Endothelial cell (in vitro differentiated cells): ENCODE measurements at regions not wholly inside any gene's neighbourhood (a gene's known extent, or its start where the extent isn't known, plus 50 kb on each side); places are given as distances from the start of the nearest gene placed in this dataset.

Experiments used
- DNase-seq: peaks from one replicate; pipeline ENCODE4 v3.0.0; 2021; ENCODE audit warnings: low spot score
- H3K27ac Mint-ChIP-seq: one replicate; pipeline ENCODE4 v1.8.0; 2021; ENCODE audit warnings: mixed read lengths, inconsistent platforms; ENCODE audit not compliant: unreplicated experiment
- H3K27me3 Mint-ChIP-seq: one replicate; pipeline ENCODE4 v1.8.0; 2021; ENCODE audit warnings: mild to moderate bottlenecking, moderate library complexity, mixed read lengths, inconsistent platforms; ENCODE audit not compliant: unreplicated experiment
- H3K36me3 Mint-ChIP-seq: one replicate; pipeline ENCODE4 v1.8.0; 2021; ENCODE audit warnings: mild to moderate bottlenecking, low read depth, mixed read lengths, inconsistent platforms; ENCODE audit not compliant: unreplicated experiment
- H3K4me1 Mint-ChIP-seq: one replicate; pipeline ENCODE4 v1.8.0; 2021; ENCODE audit warnings: mild to moderate bottlenecking, mixed read lengths, inconsistent platforms; ENCODE audit not compliant: unreplicated experiment
- H3K4me3 Mint-ChIP-seq: one replicate; pipeline ENCODE4 v1.8.0; 2021; ENCODE audit warnings: mild to moderate bottlenecking, mixed read lengths, inconsistent platforms; ENCODE audit not compliant: unreplicated experiment
- H3K9me3 Mint-ChIP-seq: one replicate; pipeline ENCODE4 v1.8.0; 2021; ENCODE audit warnings: mixed read lengths, inconsistent platforms; ENCODE audit not compliant: unreplicated experiment
- CTCF ChIP-seq: fragments of 200-600 bp; sonication (generic); IDR thresholded peaks from one replicate; pipeline ENCODE4 v1.5.0; 2021; ENCODE audit warnings: antibody characterized with exemption; ENCODE audit not compliant: unreplicated experiment

- H3K27ac Mint-ChIP-seq = no peak overlapping the region
- H3K4me1 Mint-ChIP-seq = peaks cover 3% of the 10 kb centered on the region
- DNase-seq = no peak
- TF ChIP-seq CTCF = no peak
- H3K27me3 Mint-ChIP-seq = peaks cover 9% of the 10 kb centered on the region
- no peak overlapping the region for H3K4me3 Mint-ChIP-seq
- H3K36me3 Mint-ChIP-seq = peaks cover 8% of the 10 kb centered on the region
- H3K9me3 Mint-ChIP-seq = no peaks in the 10 kb centered on the region
Measured at GRCh38 chr9:92176068-92176799, 61.0 kb upstream of the SPTLC1 start.

GRCh38 chr9:92175441-92175840, 60.2 kb upstream of the SPTLC1 start:
- peaks cover 3% of the 10 kb centered on the region for H3K4me1 Mint-ChIP-seq
- no peak for TF ChIP-seq CTCF
- H3K9me3 Mint-ChIP-seq = no peaks in the 10 kb centered on the region
- no peak overlapping the region for H3K27ac Mint-ChIP-seq
- peaks cover 8% of the 10 kb centered on the region for H3K36me3 Mint-ChIP-seq
- DNase-seq = no peak
- no peak overlapping the region for H3K4me3 Mint-ChIP-seq
- H3K27me3 Mint-ChIP-seq = peaks cover 10% of the 10 kb centered on the region

GRCh38 chr9:92173318-92173717, 58.1 kb upstream of the SPTLC1 start:
- Mint-ChIP-seq H3K27me3 (peaks cover 8% of the 10 kb centered on the region), H3K27ac (no peak overlapping the region), H3K9me3 (no peaks in the 10 kb centered on the region), H3K4me1 (peaks cover 3% of the 10 kb centered on the region), H3K4me3 (no peak overlapping the region), H3K36me3 (peaks cover 8% of the 10 kb centered on the region)
- no peak for DNase-seq
- no peak for TF ChIP-seq CTCF

GRCh38 chr9:92171822-92172221, 56.6 kb upstream of the SPTLC1 start:
- H3K27ac Mint-ChIP-seq = no peak overlapping the region
- no peak for TF ChIP-seq CTCF
- no peaks in the 10 kb centered on the region for H3K9me3 Mint-ChIP-seq
- H3K4me1 Mint-ChIP-seq = peaks cover 3% of the 10 kb centered on the region
- peaks cover 8% of the 10 kb centered on the region for H3K27me3 Mint-ChIP-seq
- no peak for DNase-seq
- no peak overlapping the region for H3K4me3 Mint-ChIP-seq
- H3K36me3 Mint-ChIP-seq = peaks cover 8% of the 10 kb centered on the region

GRCh38 chr9:92171281-92171680, 56.1 kb upstream of the SPTLC1 start:
- H3K9me3 Mint-ChIP-seq = no peaks in the 10 kb centered on the region

More at GRCh38 chr9:92171281-92171680, 56.1 kb upstream of the SPTLC1 start:
- TF ChIP-seq CTCF = no peak
- DNase-seq = no peak
- Mint-ChIP-seq H3K27me3 (peaks cover 8% of the 10 kb centered on the region), H3K4me3 (no peak overlapping the region), H3K27ac (no peak overlapping the region), H3K36me3 (peaks cover 8% of the 10 kb centered on the region), H3K4me1 (peaks cover 3% of the 10 kb centered on the region)
